GM12864 (cell line): ENCODE measurements at regions not wholly inside any gene's neighbourhood (a gene's known extent, or its start where the extent isn't known, plus 50 kb on each side); places are given as distances from the start of the nearest gene placed in this dataset.

Source experiments
- DNase-seq: peaks from one replicate; pipeline ENCODE4 v3.0.0-alpha.2; 2011; ENCODE audit warnings: low read depth
- H3K4me3 ChIP-seq: 2 replicates; pipeline ENCODE4 v1.5.1; 2011; ENCODE audit warnings: mild to moderate bottlenecking, low read depth, low read length, control low read depth
- TF ChIP-seq, protein P1 (sequence below): IDR thresholded peaks from 2 replicates; pipeline ENCODE4 v1.5.1; 2011; ENCODE audit warnings: low read depth, mild to moderate bottlenecking, moderate library complexity, low read length, control low read depth, inconsistent platforms; ENCODE audit errors: missing control alignments

DNA sequence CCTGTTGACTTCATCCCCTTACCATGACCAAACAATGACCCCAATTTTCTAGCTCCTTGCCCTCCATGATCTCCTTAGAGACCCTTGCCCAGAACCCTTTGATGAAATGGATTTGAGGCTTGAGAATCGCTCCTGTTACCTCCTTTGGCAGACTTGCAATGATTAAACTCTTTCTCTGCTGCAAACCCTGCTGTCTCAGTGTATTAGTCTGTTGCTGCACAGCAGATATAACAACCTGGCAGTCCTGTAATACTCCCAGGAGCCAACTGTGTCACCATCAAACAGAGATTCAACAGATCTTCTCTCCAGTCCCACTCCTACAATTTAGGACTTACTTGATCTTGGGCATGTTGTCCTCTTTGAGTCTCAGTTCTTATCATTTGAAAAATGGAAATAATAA is 242.9 kb downstream of the HRH4 start:
- no peak for DNase-seq
- H3K4me3 ChIP-seq = no peak overlapping the region
- TF ChIP-seq, protein P1, sequence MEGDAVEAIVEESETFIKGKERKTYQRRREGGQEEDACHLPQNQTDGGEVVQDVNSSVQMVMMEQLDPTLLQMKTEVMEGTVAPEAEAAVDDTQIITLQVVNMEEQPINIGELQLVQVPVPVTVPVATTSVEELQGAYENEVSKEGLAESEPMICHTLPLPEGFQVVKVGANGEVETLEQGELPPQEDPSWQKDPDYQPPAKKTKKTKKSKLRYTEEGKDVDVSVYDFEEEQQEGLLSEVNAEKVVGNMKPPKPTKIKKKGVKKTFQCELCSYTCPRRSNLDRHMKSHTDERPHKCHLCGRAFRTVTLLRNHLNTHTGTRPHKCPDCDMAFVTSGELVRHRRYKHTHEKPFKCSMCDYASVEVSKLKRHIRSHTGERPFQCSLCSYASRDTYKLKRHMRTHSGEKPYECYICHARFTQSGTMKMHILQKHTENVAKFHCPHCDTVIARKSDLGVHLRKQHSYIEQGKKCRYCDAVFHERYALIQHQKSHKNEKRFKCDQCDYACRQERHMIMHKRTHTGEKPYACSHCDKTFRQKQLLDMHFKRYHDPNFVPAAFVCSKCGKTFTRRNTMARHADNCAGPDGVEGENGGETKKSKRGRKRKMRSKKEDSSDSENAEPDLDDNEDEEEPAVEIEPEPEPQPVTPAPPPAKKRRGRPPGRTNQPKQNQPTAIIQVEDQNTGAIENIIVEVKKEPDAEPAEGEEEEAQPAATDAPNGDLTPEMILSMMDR = no peak

DNA sequence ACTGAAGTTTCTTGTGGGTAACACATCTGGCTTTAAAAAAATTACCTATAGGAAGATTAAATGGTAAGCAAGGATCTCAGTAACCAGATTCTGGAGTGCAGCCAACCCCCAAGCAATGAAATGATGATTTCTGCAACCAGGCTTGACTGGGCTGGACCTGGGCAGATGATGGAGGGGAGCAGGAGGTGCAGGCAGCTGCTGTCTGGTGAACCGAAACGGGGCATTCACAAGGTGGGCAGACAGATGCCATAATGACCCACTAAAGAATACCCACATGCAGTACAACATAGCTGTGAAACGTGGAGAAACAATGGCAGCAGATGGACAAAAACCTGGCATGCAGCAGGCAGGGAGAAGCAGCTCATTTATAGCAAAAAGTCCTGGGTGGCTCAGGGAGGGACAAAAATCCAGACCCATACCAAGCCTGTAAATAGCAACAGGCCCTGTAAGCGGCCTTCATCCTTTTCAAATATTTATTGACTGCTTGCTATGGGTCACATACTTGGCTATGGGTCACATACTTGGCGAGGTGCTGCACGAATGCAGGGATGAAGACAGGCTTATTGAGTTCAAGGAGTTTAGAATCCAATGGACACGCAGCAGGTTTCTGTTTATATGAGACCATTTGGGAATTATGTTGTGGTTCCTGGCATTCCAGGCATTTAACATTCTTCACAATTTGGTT is 244.7 kb downstream of the HRH4 start:
- no peak for DNase-seq
- H3K4me3 ChIP-seq = no peak overlapping the region
- TF ChIP-seq, protein P1 = no peak

DNA sequence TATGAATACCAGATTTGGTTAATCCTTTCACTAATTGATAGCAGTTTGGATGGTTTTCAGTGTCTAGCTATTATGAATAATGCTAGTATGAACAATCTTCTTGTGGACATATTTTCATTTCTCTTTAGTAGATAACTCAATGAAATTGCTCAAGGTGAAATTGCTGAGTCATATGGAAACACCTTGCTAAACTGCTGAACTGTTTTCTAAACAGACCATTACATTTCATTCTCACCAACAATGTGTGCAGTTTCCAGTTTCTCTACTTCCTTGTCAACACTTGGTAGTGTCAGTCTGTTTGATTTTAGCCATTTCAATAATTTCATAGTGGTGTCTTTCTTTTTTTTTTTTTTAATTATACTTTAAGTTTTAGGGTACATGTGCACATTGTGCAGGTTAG is 250.0 kb downstream of the HRH4 start:
- TF ChIP-seq, protein P1 = no peak
- no peak for DNase-seq
- H3K4me3 ChIP-seq = no peak overlapping the region

DNA sequence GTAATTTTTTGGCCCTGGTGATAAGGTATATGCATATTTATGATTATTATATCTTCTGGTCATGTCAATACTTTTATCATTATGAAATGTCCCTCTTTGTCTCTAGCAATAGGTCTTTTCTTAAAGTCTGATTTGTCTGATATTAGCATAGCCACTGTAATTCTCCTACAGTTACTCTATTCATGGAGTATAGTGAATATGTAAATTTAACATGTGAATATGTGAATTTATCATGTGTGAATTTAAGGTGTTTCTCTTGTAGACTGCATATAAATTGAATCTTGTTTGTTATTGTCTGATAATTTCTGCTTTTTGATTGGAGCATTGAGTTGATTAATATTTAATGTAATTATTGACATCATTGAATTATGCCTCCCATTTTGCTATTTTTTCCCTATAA is 259.4 kb downstream of the HRH4 start:
- TF ChIP-seq, protein P1 = no peak
- DNase-seq = no peak
- no peak overlapping the region for H3K4me3 ChIP-seq

DNA sequence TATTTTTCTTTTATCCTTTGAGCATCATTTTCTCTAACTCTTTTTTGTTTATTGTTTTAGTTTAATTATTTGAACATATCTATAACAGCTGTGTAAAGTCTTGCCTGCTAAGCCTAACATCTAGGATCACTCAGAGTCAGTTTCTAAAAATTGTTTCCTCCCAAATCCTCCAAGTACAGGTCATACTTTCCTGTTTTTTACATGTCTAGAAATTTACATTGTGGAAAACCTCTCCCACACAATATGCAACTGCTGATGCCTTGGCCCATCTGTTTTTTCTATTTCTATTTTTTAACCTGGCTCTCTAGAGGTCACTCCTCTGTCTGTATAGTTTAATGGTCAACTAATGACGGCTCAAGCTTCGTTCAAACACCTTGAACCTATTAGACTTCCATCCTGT is 261.0 kb downstream of the HRH4 start:
- DNase-seq = no peak
- no peak overlapping the region for H3K4me3 ChIP-seq
- TF ChIP-seq, protein P1 = no peak

DNA sequence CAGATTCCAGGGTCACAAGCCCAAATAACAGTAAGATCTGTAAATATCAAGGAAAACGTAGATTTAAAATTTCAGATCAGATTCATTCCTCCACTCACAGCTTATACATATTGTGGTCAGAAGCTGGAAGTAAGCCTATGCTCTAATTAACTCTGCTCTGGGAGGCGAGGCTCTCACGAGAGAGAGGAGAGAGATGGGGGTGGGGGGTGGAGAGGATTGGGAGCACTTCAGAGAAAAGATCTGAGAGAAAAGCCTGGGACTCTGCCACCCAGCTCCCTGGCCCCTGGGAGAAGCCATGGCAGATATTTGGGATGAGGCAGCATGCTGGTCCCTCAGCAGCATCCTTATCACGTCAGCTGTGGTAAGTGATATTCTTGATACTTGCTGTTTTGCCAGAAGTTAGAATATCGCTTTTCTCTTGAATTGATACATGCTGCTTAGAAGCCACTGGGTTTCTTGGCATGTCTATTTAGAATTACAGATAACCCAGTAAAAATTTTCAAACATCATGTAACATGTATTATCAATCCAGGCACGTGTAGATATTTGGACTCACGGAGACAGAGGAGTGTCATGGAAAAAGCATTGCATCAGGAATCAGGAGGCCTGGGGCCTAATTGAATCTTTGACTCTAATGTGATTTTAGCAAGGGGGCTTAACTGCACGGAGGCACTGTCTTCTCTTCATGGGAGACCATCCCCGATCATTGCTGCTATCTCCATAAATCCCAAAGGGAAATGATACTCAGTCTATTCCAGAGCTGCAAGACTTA is 265.4 kb downstream of the HRH4 start:
- no peak overlapping the region for H3K4me3 ChIP-seq
- no peak for DNase-seq
- TF ChIP-seq, protein P1 = no peak
